ENCODE measurements at regions not wholly inside any gene's neighbourhood (a gene's known extent, or its start where the extent isn't known, plus 50 kb on each side); places are given as distances from the start of the nearest gene placed in this dataset.

DNA sequence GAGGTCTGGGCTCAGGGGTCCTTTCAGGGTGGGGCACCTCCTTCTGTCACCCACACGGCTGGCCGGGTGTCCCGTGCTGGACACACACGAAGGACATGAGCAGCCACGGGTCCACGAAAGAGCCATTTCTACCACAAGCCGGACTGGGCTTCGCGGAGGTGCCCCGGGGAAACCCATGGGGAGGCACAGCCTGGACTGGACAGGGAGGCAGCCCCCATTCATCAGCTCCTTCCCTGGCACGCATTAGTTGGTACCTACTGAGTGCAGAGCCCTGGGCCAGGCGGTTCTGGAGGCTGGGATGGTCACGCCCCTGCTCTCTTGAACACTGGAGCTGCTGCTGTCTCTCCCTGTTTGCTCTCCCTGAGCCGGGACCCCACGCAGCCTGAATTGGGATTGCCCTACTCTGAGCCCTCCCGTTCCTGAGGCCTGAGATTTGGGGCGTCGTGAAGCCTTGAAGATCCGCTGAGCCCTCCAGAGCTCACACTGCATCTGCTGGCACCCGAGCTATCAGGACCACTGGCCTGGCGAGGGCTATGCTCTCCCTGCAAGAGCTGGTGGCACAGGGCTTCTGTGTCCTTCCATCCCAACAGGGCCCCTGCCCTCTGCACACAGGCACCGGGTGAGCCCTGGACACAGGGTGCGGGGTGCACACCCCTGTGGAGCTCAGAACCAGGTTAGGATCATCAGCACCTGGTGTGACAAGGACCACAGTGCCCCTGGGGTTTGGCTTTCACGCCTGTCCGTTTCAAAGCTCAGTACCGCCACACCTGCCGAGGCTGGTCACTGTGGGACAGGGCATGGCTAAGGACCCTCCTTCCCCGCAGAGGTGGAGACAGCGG lies 84.6 kb downstream of the MYEOV start:
- no peak for DNase-seq (ENCODE audit: low spot score)

DNA sequence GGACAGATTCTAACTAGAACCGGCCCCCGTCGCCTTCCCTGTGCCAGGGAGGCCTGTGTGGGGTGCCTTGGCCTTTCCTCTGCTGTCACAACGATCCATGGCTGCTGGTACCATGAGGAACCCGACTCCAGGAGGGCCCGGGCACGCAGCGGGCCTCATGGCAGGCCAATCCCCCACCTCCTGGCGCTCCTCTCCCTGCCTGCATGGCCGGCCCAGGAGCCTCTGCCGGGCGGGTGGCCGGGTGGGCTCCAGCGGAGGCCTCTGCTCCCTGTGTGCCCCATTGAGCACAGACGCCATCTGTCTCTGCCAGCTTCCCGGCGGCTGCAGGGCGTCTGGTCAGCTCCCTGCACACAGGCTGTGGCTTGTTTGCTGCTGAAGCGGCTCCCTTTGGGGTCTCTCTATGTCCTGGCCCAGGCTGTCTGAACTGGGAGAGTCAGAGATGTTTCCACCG lies 86.5 kb downstream of the MYEOV start:
- DNase-seq (ENCODE audit: low spot score): no peak

DNA sequence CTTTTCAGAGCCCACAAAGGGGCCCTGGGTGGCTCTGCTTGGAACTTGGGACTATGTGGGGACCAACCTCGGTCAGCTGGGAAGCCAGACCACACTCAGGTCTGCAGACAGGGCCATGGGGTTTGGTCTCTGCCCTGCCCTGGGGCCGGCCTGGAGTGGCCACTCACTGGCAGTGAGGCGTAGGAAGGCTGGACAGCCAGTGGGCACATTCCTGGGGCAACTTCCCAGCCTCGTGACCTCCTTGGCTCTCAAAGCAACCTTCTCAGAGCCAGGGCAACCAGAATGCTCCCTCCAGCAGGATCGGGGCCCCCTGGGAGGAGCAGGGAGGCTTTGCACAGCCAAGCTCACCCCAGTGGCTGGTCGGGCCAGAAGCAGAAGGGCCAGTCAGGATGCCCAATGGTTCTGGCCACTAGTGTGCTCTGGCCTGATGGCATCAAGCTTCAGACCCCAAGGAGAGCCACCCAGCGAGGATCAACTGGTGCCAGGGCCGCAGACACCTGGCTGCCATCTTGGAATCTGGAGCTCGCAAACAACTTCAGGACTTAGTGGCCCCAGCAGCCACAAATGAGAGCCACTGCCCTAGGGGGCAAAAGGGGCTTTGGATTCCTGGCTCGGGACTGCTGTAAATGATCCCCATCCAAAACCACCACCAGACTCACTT lies 87.1 kb downstream of the MYEOV start:
- no peak for DNase-seq (ENCODE audit: low spot score)

DNA sequence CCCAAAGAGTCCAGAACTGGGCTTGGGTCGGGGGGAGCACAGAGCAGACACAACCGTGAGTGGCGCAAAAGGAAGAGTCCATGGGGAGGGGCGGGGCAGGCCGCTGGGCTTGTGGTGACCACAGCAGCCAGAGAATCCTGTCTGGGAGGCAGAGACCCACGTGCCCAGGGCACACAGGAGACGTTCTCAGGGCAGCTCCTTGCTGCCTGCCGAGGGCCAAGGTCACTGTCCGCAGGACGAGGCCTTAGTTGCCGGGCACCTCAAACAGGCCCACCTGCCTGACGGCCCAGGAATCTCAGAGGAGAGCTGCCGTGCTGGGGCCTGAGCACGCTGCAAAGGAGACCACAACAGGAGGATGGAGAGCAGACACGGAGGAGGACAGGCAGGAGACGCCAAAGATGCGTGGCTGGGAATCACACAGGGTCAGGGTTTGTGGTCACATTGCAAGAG lies 87.8 kb downstream of the MYEOV start:
- DNase-seq (ENCODE audit: low spot score): no peak

DNA sequence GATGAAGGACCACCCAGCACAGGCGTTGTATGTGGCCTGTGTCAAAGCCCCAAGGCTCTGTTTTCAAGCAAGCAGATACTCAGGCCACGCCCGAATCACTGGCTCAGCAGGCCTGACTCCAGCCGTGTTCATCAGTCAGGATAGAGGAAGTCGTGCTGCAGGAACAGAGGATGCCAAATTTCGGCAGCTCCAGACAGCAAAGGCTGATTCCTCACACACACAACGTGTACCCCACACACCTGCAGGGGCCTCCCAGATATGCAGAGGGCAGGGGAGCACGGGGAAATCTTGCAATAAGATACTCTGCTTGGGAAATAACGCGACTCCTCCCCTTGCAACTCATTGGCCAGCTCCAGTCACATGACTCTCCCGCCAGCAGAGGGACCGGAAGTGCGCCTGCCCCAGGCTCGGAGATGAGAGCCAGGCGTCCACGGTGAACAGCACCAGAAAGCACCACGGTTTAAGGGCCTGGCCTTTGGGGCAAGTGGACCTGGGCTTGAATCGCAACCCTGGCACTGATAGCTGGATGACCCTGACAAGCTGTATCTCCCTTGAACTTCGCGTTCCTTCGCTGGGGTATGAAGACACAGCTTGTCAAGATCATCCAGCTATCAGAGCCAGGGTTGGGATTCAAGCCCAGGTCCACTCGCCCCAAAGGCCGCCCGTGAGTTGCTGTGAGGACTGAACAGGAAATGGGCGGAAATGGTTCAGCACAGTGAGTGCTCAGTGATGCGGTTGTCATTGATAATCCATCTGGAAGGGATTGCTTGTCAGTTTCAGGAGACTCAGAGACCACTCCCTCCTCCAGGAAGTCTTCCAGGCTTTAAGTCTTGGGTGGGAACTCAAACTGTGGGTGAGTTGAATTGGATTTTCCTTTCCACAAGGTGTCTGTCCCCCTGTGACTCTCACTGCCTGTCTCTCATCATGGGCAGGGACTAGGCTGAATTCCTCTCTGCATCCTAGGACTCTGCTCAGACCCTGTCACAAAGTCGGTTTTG lies 88.5 kb downstream of the MYEOV start:
- DNase-seq (ENCODE audit: low spot score): no peak

DNA sequence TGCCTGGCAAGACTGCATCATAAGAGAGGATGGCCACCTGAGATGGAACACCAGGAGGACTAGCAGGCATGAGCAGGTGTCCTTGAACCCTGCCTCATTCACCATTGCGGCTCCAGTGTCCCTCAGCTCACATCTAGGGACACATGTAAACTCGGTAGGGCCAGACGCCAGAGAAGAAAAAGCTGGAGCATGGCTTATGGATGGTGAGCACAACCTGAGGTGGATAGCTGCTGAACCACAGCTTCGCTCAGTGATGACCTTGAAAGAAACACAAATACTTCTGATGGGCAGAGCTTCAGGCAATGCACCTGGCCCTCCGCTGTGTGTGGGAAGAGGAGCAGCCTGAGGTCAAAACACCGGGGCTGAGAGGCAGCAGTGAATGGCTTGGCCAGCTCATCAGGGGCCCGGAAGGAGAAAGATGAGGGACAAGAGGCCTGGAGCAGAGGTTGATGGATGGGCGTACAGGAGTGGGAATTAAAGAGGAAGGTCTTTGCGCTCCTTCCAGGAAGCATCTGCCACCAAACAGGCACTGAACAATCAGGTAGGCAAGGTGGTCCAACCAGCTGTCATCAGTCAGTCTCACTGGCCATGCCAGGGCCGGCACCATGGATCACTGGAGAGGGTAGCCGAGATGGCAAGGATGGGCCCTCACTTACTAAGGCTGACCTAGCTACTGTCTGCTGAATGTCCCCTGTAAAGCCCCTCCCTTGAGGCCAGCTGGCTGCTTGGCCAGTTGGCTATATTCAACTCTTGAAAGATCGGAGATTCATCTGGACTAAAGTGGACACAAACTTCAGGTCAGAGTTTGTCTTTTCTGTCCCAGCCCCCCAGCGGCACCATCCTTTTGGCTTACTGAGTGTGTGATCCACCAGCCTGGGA lies 89.7 kb downstream of the MYEOV start:
- no peak for DNase-seq (ENCODE audit: low spot score)

DNA sequence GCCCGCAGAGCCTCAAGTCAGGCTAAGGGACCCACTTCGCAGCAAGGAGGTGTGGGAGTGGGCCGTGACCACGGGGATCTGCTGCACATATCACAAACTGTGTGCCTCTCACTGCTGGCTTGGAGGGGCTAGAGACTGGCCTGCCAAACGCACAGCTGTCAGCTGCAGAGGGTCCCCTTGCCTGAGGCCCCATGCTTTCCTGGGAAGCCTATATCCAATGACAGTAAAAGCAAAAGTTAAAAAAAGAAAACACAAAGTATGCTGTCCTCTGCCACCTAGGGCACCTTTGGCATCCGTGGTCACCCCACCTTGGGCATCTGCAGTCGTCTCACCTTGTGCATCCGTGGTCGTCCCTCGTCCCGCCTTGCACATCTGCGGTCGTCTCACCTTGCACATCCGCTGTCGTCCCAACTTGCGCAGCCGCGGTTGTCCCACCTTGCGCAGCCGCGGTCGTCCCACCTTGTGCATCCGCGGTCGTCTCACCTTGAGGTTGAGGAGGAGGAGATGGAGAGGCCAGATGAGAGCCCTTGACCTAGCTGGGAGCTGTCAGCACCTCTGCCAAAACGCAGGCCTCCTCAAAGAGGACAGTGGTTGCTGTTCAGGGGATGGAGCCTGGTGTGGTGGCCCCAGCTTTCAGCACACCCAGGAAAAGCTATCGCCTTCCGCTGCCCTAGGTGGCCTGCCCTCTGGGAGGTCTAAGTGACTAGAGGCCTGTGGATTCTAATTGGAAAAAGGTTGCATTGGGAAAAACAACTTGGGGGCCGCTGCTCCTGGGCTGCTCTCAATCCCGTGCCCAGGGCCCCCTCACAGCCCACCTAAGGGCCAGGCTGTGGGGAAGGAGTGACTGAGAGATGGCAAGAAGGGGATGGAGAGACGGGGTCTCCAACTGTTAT lies 90.5 kb downstream of the MYEOV start:
- no peak for DNase-seq (ENCODE audit: low spot score)

DNA sequence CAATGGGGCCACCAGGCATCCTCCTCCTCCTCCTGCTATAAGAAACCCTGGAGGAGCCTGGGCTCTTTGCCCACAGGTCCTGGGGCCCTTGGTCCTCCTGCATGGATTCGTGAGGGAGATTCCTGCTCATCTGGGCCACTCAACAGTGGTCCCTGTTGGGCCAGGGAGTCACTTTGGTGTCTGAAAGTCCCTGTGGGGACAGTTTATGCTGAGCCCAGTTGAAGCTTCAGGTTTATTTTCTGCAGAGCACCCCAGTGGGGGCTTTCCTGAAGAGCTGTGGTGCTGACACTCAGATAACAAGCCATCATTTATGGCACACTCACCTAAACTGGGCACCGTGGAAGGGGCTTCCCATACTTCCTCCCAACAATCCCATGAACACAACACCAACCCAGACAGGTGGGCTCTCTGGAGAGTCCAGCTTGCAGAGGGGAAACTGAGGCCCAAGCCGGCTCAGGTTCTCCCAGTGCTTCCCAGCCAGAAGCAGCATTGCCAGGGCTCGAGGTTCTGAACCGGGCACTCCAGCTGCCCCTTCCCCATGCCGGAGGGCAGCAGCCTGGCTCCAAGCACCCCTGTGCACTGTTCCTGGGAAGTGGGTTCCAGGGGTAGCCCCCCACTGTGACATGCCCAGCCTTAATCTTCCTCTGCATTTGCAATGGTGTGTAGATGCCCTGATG lies 91.3 kb downstream of the MYEOV start:
- no peak for DNase-seq (ENCODE audit: low spot score)

DNA sequence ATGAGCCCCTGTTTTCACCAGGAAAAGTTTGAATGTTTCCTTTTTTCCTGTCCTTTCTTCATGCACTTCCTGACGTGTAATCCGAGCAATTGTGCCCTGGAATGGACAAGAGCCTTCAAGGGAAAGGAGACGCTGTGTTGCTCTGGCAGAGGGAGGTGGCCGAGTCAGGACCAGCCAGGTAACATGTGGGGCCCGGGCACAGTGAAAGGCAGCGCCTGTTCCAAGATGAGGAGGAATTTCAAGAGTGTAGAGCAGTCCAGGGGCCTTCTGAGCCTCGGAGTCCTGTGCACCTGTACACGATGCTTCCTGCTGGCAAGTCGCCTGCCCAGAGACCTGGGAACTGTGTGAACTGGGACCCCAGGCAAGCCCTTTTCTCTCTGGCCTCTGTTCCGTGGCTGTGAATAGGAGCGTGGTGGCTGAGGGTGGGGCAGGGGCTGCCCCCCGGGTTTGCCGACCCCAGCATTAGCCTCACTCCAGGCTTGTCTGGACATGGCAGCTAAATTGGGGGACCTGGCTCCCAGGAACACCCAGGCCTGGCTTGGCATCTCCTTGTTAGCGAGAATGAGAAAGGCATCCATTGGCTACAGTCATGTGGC lies 92.0 kb downstream of the MYEOV start:
- DNase-seq (ENCODE audit: low spot score): no peak

DNA sequence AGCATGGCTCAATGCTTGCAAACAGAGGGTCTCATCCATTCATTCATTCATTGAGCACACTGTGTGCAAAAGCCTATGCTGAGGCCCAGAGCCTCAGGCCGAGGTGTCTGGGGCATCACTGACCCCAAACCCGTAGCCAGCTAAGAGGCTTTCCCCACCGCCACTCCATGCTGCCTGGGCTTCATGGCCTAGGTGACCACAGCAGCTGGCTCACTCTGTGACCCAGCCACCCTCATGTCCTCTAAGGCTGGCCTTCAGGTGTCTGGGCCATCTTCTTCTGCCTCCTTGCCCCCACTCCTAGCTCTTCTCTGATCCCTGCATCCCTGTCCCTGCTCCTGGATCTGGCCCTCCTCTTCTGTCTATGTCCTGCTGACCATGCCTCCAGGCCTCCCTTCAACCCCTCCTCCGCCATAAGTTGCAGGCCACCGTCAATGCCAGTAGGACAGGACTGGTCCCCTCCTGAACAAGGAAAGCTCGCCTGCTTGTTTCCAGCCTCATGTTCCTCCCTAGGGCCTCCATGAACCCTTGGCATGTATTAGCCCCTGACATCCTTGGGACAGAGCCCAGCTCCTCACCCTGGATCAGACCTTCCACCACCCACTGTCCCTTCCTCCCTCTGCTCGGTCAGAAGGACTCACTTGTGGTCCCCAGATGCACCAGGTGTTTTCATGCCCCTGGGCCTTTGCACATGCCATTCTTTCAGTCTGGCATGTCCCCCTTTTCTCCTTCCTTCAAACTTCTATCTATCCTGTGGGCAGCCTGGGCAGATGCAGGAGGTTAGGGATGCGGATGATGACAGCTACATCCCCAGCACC lies 92.8 kb downstream of the MYEOV start:
- no peak for DNase-seq (ENCODE audit: low spot score)

DNA sequence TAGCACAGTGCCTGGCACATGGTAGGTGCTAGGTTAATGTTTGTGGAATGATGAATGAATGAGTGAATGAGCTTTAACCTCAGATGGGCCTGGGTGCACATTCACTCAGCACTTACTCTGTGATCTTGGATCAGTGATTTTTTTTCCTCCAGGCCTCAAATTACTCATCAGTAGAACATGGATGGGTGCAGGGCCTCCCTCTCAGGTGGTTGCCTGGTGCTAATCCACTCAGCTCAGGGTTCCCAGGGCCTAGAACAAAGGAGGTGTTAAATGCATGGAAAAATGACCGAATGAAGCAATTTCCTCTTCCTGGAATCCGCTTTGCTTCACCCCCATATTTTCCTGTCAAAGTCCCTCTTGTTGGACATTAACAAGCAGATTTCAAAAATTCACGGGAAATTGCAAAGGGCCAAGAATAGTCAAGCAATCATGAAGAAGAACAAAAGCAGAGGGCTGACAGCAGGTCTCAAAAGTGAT lies 93.5 kb downstream of the MYEOV start:
- no peak for DNase-seq (ENCODE audit: low spot score)

DNA sequence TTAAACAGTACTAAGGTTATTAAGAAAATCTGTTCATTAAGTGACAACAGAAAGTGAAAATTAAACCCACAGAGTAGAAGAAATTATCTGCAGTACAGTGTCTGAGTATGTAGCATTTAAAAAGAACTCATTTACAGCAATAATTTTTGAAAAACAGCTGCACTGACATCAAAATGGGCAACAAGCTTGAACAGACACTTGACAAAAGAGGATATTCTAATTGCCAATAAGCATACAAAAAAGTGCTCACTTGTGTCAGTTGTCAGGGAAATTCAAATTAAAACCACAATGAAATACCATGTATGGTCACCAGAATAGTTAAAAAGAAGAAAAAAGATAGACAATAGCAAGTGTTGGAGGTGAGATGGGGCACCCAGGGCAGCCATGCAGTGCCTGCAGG lies 93.3 kb upstream of the LINC01488 start:
- no peak for DNase-seq (ENCODE audit: low spot score)

DNA sequence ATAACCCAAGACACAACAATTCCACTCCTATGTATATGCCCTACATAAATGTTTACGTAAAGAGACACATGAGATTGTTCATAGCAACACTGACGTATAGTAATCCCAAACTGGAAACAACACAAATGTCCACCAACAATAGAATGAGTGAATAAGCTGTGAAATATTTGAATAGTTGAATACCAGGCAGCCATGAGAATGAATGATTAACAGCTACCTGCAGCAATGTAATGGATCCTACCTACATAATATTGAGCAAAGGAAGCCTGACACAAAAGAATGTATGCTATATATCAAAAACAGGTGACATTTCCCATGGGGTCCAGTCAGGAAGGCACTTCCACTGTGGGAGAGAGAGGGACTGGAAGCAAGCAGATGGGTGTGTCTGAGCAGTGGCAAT lies 92.8 kb upstream of the LINC01488 start:
- DNase-seq (ENCODE audit: low spot score): no peak

DNA sequence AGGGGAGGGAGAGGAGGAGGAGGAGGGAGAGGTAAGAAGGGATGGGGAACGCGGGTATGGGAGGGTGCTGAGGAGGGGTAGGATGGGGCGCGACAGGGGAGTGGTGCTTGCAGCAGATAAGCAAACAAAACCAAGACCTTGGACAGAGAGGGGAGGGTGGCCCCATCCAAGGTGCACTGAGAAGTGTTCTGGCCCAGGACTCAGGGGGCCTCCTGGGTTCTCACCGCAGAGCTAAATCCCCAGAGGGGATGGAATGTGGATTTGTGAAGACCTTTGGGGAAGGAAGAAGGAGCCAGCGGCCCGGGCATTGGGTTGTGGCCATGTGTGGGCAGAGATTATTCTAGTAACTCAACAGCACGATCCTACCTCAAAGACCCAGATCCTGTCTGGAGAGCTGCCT lies 90.9 kb upstream of the LINC01488 start:
- no peak for DNase-seq (ENCODE audit: low spot score)

DNA sequence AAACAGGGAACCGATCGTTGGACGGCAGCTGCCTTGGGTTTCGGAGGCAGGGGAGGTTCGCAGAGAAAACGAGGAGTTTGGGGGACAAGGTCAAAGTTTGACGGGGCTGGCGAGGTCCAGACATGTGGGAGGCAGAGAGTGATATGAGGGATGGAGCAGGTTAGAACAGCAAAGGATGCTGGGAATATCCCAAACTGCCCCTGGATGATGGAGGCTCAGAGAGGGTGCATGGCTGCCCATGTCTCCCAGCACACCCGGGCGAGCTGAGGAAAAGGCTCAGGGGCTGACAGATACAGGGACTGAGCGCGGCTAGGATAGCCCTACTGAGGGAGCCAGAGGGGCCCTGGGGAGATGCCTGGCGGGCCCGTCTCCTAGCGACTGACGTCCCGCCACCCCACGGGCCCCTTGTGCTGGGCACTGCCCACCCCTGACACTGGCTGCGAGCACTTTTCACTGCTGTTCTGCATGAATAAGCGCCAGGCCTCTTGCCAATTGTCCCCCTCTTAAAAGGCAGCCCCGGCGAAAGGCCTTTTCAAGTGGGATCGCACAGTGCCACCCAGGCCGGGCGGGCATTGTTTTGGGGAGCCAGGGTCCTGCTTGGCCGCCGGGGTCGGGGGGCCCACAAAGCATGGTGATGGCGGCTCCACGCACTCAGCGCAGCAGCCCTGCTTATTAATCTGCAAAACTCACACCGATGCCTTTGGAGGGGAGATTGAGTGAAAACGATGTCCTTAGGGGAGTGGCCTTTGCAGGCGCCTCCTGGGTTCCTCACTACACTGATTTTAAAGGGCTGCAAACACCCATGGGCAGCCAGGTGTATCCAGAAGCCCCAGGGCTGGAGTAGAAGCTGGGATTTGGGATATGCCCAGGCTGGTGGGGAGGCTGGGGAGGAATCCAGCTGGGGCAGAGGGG lies 90.0 kb upstream of the LINC01488 start:
- no peak for DNase-seq (ENCODE audit: low spot score)

DNA sequence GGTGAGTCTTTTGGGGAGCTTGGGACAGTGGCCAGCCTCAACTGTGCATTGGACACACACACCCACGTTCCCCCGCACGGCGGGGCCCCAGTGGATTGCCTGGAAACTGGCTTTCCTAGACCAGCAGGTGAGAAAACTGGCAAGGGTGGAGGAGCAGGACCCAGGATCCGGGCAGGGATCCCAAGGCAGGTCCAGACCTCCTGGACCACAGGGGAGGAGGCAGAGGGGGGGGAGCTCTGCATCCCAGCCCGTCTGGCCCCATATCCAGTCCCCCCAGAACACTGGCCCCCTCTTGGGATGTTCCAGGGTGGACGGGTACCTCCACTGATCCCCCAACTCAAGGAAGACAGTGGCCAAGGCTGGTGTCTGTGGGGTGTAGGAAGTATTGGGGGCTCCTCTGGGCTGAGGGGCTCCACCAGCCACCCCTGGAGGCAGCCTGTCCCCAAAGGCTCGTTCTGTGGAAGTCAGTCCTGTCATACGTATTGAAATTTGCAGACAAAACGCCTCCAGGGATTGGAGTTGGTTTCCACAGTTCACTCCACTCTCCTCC lies 89.3 kb upstream of the LINC01488 start:
- no peak for DNase-seq (ENCODE audit: low spot score)

Measured in cerebellar cortex (tissue), 1 donor.